ENCODE measurements at regions not wholly inside any gene's neighbourhood (a gene's known extent, or its start where the extent isn't known, plus 50 kb on each side); places are given as distances from the start of the nearest gene placed in this dataset.
"Not testable (repeated sequence)": the region's sequence is repeated elsewhere in the genome, so short reads cannot be mapped to it uniquely, and the experiment has no call there.

GRCh38 chr2:4930704-4931103 lies 761.5 kb upstream of the SOX11 start:
- H3K4me3 ChIP-seq (ENCODE audit: severe bottlenecking) = no peak overlapping the region
- no peaks in the 10 kb centered on the region for H3K36me3 ChIP-seq (ENCODE audit: low read depth)
- H3K4me1 ChIP-seq (ENCODE audit: insufficient read depth, poor library complexity, severe bottlenecking) = no peaks in the 10 kb centered on the region
- TF ChIP-seq, protein P1, sequence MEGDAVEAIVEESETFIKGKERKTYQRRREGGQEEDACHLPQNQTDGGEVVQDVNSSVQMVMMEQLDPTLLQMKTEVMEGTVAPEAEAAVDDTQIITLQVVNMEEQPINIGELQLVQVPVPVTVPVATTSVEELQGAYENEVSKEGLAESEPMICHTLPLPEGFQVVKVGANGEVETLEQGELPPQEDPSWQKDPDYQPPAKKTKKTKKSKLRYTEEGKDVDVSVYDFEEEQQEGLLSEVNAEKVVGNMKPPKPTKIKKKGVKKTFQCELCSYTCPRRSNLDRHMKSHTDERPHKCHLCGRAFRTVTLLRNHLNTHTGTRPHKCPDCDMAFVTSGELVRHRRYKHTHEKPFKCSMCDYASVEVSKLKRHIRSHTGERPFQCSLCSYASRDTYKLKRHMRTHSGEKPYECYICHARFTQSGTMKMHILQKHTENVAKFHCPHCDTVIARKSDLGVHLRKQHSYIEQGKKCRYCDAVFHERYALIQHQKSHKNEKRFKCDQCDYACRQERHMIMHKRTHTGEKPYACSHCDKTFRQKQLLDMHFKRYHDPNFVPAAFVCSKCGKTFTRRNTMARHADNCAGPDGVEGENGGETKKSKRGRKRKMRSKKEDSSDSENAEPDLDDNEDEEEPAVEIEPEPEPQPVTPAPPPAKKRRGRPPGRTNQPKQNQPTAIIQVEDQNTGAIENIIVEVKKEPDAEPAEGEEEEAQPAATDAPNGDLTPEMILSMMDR (IDR thresholded peaks at IDR 0.05; ENCODE audit: poor library complexity, severe bottlenecking) = no peak
- DNase-seq (ENCODE audit: low spot score) = no peak
- H3K9me3 ChIP-seq (ENCODE audit: severe bottlenecking) = no peaks in the 10 kb centered on the region
- ATAC-seq (ENCODE audit: low read depth) = no peak
- H3K27me3 ChIP-seq (ENCODE audit: insufficient read depth, poor library complexity, severe bottlenecking) = no peaks in the 10 kb centered on the region
- H3K27ac ChIP-seq (ENCODE audit: poor library complexity, severe bottlenecking) = no peak overlapping the region

- Histone ChIP-seq H3K4me3 (ENCODE audit: severe bottlenecking) (no peak overlapping the region), H3K36me3 (ENCODE audit: low read depth) (no peaks in the 10 kb centered on the region), H3K4me1 (ENCODE audit: insufficient read depth, poor library complexity, severe bottlenecking) (no peaks in the 10 kb centered on the region), H3K27me3 (ENCODE audit: insufficient read depth, poor library complexity, severe bottlenecking) (no peaks in the 10 kb centered on the region), H3K27ac (ENCODE audit: poor library complexity, severe bottlenecking) (no peak overlapping the region), H3K9me3 (ENCODE audit: severe bottlenecking) (no peaks in the 10 kb centered on the region)
- no peak for DNase-seq (ENCODE audit: low spot score)
- ATAC-seq (ENCODE audit: low read depth) = no peak
- TF ChIP-seq, protein P1 (IDR thresholded peaks at IDR 0.05; ENCODE audit: poor library complexity, severe bottlenecking) = no peak
Observed at GRCh38 chr2:4931721-4932365, 760.3 kb upstream of the SOX11 start.

DNA sequence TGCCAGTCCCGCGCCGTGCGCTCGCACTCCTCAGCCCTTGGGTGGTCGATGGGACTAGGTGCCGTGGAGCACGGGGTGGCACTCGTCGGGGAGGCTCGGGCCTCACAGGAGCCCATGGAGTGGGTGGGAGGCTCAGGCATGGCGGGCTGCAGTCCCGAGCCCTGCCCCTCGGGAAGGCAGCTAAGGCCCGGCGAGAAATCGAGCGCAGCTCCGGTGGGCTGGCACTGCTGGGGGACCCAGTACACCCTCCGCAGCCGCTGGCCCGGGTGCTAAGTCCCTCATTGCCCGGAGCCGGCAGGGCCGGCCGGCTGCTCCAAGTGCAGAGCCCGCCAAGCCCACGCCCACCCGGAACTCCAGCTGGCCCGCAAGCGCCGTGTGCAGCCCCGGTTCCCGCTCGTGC lies 756.9 kb upstream of the SOX11 start:
- not testable (repeated sequence) for H3K4me1 ChIP-seq (ENCODE audit: insufficient read depth, poor library complexity, severe bottlenecking); H3K36me3 ChIP-seq (ENCODE audit: low read depth); H3K27me3 ChIP-seq (ENCODE audit: insufficient read depth, poor library complexity, severe bottlenecking); H3K9me3 ChIP-seq (ENCODE audit: severe bottlenecking); H3K27ac ChIP-seq (ENCODE audit: poor library complexity, severe bottlenecking); ATAC-seq (ENCODE audit: low read depth); DNase-seq (ENCODE audit: low spot score); H3K4me3 ChIP-seq (ENCODE audit: severe bottlenecking)

- TF ChIP-seq, protein P1 (IDR thresholded peaks at IDR 0.05; ENCODE audit: poor library complexity, severe bottlenecking) = no peak
- no peak for ATAC-seq (ENCODE audit: low read depth)
- no peak for DNase-seq (ENCODE audit: low spot score)
Observed at GRCh38 chr2:4937550-4937949, 754.6 kb upstream of the SOX11 start.

DNA sequence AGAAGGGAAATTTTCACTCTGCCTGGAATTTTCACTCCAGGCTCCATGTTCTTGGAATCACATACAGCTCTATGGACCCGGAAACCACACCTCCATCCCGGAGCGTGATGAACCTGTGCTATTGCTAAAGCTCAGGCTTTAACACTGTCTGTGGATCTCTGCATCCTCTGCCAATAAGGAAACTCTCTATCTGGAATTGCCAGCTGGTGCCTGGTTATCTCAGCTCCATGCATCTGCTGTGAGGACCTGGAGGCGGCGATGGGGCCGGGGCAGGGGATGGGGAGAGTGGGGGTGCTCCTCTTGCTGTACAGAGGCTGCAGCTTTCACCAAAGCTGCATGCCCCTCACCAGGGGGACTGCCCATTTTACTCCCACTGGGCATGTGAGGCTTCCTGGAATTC lies 754.0 kb upstream of the SOX11 start:
- no peaks in the 10 kb centered on the region for H3K9me3 ChIP-seq (ENCODE audit: severe bottlenecking)
- H3K4me3 ChIP-seq (ENCODE audit: severe bottlenecking) = no peak overlapping the region
- TF ChIP-seq, protein P1 (IDR thresholded peaks at IDR 0.05; ENCODE audit: poor library complexity, severe bottlenecking) = no peak
- no peaks in the 10 kb centered on the region for H3K27me3 ChIP-seq (ENCODE audit: insufficient read depth, poor library complexity, severe bottlenecking)
- no peaks in the 10 kb centered on the region for H3K36me3 ChIP-seq (ENCODE audit: low read depth)
- DNase-seq (ENCODE audit: low spot score) = no peak
- no peak overlapping the region for H3K27ac ChIP-seq (ENCODE audit: poor library complexity, severe bottlenecking)
- no peak for ATAC-seq (ENCODE audit: low read depth)
- H3K4me1 ChIP-seq (ENCODE audit: insufficient read depth, poor library complexity, severe bottlenecking) = no peaks in the 10 kb centered on the region

More at GRCh38 chr2:4937550-4937949, 754.6 kb upstream of the SOX11 start:
- no peaks in the 10 kb centered on the region for H3K27me3 ChIP-seq (ENCODE audit: insufficient read depth, poor library complexity, severe bottlenecking)
- no peaks in the 10 kb centered on the region for H3K4me1 ChIP-seq (ENCODE audit: insufficient read depth, poor library complexity, severe bottlenecking)
- H3K27ac ChIP-seq (ENCODE audit: poor library complexity, severe bottlenecking) = no peak overlapping the region
- no peak overlapping the region for H3K4me3 ChIP-seq (ENCODE audit: severe bottlenecking)
- H3K9me3 ChIP-seq (ENCODE audit: severe bottlenecking) = no peaks in the 10 kb centered on the region
- H3K36me3 ChIP-seq (ENCODE audit: low read depth) = no peaks in the 10 kb centered on the region
